GM12878 (cell line): ENCODE measurements at regions not wholly inside any gene's neighbourhood (a gene's known extent, or its start where the extent isn't known, plus 50 kb on each side); places are given as distances from the start of the nearest gene placed in this dataset.

Source experiments
- JUND ChIP-seq: IDR thresholded peaks from 2 replicates; pipeline ENCODE4 v1.6.1; 2012; ENCODE audit warnings: low read depth, mild to moderate bottlenecking, low read length, improper control_type of control experiment, moderate library complexity
- TF ChIP-seq, protein P1 (sequence below), 3 experiments: IDR thresholded peaks in 2 of 3; conservative IDR thresholded peaks in 1 of 3; 2 replicates each; pipeline ENCODE4 v1.5.1; 2011; ENCODE audit warnings: low read depth in 3 of 3, low read length in 3 of 3, mild to moderate bottlenecking in 3 of 3, control low read depth in 2 of 3, moderate library complexity in 2 of 3, inconsistent platforms in 1 of 3, mixed read lengths in 1 of 3; ENCODE audit not compliant: control insufficient read depth in 2 of 3, insufficient read depth in 1 of 3; ENCODE audit errors: extremely low read depth in 1 of 3

DNA sequence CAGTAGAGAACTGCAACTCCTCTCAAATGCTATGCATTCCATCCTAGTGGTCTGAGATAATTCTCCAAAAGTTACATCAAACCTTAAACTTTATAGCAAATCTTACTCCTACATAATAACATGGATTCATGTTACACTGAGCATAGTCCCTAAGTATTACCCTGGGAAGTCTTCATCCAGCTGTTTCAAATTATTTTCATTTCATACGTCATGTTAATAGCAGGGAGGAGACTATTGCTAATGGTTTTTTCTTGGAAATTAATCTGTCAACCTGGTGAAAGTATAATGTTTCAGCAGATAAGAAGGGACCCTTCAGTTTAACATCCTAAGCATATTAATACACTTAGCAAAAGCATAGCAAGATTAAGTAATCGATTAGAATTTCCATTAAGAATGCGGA, 318.1 kb downstream of the USP25 start:
- no peak for TF ChIP-seq JUND
- TF ChIP-seq, protein P1, sequence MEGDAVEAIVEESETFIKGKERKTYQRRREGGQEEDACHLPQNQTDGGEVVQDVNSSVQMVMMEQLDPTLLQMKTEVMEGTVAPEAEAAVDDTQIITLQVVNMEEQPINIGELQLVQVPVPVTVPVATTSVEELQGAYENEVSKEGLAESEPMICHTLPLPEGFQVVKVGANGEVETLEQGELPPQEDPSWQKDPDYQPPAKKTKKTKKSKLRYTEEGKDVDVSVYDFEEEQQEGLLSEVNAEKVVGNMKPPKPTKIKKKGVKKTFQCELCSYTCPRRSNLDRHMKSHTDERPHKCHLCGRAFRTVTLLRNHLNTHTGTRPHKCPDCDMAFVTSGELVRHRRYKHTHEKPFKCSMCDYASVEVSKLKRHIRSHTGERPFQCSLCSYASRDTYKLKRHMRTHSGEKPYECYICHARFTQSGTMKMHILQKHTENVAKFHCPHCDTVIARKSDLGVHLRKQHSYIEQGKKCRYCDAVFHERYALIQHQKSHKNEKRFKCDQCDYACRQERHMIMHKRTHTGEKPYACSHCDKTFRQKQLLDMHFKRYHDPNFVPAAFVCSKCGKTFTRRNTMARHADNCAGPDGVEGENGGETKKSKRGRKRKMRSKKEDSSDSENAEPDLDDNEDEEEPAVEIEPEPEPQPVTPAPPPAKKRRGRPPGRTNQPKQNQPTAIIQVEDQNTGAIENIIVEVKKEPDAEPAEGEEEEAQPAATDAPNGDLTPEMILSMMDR (IDR thresholded peaks at IDR 0.05 in 2 of 3, conservative IDR thresholded peaks at IDR 0.05 in 1 of 3; ENCODE audit: control insufficient read depth in 2 of 3, extremely low read depth in 1 of 3, insufficient read depth in 1 of 3, low read depth in 3 of 3, low read length in 3 of 3): no peak
